ENCODE measurements at regions not wholly inside any gene's neighbourhood (a gene's known extent, or its start where the extent isn't known, plus 50 kb on each side); places are given as distances from the start of the nearest gene placed in this dataset.

DNA sequence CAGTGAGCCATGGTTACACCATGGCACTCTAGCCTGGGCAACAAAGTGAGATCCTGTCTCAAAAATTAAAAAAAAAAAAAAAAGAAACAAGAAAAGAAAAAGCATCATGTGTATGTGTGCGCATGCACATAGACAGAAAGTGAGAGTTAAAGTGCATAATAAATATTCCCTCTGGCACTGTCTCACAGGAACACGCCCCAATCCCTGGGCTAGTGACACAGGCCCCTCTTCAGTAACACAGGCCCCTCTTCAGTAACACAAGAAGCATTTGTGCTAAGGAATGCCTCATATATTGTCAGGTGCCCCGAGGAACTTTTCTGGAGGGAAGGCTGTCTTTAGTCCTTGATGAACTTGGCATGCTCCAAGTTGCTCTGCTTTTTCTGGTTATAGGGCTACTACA lies 57.5 kb downstream of the RPL27A start:
- DNase-seq, result no peak

DNA sequence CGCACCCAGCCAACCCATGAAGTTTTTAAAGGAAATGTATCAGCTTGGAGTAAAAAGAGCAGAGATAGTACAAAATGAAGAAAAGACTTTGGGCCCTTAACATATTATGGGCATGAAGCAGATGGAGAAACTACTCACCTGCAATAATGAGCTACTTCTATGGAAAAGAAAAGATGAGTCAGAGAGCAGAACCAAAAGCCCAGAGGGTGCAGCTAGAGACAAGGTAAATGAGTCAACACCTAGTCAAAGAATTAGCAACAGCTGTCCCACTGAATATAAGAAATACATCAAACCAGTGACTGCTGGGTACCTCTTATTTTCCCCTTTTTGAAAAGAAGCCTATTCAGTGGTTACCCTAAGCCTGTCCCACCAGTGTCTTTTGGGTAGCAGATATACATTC lies 61.8 kb downstream of the RPL27A start:
- no peak for DNase-seq

DNA sequence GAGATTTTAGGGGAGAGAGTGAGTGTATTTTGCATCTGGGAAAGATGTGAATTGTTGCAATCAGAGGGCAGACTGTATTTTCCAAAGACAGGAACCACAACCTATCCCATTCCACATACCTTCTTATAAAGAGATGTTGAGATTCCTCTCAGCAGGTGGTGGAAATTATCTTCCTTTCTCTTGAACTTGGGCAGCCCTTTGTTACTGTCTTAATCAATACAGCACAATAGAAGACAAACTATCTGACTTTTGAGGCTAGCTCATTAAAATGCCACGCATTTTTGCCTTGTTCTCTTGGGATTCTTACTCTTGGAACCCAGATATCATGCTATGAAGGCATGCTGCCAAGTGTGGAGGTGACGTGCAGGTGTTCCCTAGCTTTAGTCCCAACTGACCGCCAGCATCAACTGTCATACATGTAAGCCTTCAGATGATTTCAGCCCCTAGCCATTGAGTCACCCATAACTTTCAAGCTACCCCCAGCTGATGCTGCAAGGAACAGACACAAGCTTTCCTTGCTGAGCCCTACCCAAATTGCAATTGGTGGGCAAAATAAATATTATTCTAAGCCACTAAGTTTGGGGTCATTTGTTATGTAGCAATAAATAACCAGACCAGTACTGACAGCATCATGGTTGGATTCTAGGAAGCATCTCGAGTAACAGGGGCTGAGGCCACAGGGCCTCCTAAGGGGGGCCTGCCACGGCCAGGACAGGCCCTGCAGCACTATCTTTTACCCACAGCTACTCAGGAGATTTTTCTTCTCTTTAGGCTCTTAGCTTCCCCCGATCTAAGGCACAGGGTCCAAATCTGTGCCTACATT lies 63.0 kb downstream of the RPL27A start:
- no peak for DNase-seq

DNA sequence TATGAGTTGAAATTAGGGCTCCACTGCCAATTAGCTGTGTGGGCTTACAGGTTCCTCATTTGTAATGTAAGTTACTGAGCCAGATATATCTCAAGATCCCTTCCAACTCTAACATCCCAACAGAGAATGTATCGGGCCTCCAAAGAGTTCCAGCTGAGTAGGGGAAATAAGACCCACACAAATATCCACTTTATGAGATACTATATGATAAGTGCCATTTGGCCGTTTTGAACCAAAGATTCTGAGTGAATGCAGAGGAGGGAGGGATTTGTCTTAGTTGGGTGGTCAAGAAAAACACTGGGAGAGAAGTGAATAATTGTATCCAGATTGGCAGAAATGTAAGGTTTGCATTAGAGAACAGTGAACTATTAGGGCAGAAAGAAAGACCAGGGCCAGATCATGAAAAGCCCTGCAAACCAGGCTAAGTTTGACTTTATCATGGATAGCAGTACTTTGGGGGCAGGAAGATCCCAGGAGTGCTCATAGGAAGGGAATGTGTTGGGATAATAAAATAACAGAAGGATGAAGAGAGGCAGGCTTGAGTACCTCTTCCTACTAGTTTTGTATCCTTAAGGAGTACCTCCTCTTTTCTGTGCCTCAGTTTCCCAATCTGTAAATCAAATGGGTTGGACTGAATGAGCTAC lies 63.9 kb downstream of the RPL27A start:
- DNase-seq, result no peak

DNA sequence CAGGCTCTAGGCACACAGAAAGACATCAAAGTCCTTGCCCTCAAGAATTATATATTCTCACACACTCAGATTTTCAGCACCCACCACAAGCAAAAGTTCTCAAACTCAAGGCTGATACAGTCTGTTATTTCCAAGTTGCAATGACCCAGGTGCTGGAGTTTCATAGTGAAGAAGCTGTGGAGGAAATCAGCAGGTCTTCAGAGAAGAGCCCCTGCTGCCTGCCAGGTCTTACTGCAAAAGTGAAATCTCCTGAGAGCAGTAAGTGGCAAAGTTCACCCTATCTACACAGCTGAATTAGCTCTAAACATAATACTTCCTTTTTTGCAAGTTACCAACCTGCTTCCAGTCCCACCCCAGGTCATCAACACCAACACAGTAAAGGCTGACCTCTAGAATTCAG lies 64.6 kb downstream of the RPL27A start:
- DNase-seq, result no peak

DNA sequence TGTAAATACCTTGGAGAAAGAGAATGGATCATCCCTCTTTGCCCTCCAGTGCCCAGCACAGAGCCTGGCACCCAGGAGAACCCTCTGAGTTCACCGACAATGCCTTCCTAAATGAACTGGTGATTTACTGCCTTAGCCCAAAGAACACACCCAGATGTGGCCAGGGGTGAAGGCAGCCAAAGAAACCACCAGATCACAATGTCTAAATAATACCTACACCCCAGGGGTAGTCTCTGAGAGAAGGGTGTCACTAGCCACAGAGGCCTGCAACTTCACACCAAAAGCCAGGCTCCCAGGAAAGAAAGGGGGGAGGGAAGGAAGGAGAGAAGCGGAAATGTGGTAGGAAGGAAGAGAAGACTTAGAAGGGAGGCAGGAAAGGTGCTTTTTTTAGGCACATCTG lies 65.7 kb downstream of the RPL27A start:
- DNase-seq, result no peak

DNA sequence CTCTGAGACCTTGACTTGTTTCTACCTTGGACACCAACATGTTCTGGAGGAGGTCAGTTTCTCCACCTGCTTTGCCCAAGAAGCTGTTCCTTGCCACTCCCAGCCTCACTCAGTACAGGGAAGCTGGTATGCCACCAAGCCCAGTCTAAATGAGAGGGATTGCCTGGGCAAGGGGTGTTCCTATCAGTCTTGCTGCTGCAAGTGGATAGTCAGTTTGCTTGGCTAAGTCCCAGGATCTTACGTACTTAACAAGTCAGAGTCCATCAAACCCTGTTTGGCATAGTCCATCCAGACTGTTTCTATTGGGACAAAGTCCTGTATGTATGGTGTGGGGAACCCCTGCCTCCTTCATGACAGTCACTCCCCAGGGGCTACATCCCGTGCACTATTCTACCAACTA lies 66.6 kb downstream of the RPL27A start:
- DNase-seq, result no peak

DNA sequence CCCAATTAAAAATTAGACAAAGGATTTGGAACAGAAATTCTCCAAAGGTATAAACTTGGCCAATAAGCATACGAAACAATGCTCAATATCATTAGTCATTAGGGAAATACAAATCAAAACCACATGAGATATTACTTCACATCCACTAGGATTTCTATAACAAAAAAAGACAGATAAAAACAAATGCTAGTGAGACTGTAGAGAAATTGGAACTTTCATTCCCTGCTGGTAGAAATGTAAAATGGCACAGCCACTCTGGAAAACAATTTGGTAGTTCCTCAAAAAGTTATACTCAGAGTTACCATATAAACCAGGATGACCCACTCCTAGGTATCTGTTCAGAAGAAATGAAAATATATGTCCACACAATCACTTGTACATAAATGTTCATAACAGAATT lies 71.6 kb downstream of the RPL27A start:
- no peak for DNase-seq

DNA sequence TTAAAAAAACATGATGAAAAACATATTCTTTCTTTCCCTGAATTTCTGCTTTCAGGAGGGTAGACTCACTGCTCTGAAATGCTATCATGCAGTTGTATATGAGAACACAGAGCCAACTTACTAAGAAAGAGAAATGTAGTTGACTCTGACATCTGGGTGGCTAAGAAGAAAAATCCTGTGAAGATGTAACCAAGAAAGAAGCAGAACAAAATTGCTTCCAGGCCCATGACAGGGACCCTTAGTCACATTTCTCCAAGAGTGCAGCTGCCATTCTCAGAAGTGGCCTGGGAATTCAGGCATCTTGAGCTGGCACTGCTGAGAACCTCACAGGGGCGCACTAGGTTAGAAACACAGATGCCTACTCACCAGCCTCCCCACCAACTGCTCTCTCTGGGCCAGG lies 73.6 kb downstream of the RPL27A start:
- DNase-seq, result no peak

DNA sequence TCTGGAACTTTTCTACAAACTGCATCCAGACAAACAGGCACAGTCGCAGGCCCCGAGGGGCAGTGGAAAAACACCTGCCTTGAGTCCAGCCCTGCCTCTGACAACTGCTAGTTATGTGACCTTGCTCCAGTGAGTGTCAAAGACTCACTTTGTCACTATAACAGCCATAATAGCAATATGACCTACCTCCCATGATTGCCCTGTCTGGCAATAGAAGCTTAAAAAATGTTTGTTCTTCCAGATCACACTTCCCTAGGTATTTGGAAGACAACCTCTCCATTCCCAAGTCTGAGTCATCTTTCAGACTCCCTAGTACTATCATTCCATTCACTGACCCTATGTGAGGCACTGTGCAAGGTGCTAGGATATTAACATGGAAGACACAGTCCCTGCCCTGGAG lies 74.5 kb downstream of the RPL27A start:
- no peak for DNase-seq

DNA sequence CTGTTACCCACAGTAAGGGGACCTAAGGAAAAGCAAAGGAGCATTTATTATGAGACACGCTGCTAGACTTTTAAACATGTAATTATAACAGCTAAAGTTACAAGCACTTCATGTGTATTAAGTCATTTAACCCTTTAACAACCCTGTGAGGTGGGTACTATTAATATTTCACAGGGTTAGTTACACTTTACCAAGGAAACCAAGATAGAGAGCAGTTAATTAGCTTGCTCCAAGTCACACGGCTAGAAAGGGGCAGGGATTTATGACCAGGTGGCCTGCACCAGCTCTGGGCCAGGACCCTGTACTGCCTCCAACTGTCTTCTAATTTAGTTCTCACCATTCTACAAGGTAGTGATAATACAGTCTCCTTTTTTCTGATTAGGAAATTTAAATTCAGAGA lies 74.9 kb downstream of the RPL27A start:
- DNase-seq, result no peak

DNA sequence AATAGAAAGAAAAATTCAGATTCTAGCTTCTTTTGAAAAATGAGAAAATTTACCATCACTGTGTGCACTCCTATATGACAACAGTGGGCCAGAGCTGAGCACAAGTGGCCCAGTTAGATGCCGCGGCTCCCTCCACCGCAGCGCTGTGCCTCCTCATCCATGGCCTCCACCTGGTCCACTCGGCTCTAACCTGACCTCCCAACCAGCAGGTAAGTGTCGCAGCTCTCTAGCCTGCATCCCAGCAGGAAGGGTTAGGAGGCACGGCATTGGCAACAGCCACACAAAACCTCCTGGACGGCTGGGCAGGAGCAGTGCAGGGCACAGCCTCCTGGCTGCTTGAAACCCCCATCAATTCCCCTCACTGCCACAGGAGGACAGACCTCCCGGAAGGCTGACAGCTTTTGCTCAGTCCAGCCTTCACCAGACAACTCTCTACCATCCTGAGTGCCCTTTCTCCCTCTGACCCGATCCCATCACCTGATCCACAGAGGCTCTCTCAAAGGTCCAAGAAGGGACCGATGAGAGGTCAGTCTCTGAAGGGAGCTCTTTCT lies 76.1 kb downstream of the RPL27A start:
- no peak for DNase-seq

DNA sequence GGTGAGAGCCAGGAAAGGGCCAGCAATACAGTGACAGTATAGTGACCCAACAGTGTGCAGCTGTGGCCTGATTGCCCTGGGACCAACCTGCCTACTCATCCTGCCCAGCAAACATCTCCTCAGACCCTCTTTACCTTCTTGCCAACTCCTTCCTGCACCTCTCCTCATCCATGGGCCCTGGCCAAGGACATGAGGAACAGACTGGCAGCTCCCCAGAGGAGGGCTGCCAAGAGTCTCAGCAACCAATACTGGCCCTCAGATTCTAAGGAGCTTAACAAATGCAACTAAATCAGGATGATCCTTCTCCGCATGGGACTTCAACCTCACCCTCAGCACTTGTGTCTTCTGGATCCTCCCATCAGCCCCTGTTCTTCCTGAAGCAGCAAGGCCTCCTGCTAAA lies 77.0 kb downstream of the RPL27A start:
- no peak for DNase-seq

DNA sequence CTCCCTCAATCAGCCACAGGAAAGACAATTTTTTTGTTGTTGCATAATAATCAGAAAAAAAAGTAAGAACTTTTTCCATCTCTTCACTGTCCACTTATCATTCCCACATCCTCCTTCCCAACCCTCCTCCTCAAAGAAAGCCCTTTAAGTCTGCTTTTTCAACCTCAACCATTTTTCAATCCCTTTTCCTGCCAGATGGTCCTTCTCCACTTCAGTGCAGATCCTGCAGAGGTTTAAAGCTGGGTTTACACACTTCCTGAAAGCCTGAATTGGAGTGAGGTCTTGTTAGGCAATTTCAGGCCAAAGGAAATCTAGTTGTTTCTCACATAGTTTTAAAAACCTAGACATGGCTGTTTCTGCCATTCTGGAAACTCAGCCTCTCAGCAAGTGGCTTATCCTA lies 78.3 kb downstream of the RPL27A start:
- DNase-seq, result no peak

DNA sequence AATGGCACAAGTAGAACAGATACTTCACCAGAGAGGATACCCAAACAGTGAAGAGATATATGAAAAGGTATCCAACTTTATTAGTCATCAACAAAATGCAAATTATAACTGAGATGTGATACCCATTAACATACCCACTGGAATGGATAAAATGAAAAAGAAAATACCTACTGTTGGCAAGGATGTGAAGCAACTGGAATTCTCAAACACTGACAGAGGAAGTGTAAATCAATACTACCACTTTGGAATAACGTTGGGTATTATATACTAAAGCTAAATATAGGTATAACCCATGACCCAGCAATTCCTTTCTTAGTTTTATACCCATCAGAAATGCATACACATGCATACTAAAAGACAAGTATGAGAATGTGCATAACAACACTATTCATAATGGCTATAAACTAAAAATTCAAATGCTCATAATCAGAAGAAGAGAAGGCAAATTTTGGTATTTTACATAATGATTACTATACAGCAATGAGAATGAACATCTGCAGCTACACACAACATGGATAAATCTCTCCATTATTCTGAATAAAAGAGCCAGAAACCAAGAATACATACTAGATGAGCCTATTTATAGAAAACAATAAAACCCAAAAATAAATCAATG lies 80.6 kb downstream of the RPL27A start:
- no peak for DNase-seq

DNA sequence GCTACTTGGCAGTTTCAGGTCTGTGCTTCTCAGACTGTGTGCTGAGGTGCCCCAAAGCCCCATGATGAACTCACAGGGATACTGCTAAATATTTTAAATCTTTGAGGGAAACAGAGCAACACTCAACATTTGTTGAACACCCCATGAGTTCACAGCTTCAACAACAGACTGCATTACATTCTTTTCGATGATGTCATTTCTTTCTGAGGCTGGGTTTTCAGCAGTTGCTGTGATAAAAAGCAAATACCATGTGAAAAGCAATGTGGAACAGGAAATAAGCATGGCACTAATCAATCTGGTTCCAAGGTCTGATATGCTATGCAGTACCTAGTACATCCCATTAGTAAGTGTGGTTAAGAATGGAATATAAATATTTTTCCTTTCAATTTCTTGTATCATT lies 82.7 kb downstream of the RPL27A start:
- DNase-seq, result no peak

DNA sequence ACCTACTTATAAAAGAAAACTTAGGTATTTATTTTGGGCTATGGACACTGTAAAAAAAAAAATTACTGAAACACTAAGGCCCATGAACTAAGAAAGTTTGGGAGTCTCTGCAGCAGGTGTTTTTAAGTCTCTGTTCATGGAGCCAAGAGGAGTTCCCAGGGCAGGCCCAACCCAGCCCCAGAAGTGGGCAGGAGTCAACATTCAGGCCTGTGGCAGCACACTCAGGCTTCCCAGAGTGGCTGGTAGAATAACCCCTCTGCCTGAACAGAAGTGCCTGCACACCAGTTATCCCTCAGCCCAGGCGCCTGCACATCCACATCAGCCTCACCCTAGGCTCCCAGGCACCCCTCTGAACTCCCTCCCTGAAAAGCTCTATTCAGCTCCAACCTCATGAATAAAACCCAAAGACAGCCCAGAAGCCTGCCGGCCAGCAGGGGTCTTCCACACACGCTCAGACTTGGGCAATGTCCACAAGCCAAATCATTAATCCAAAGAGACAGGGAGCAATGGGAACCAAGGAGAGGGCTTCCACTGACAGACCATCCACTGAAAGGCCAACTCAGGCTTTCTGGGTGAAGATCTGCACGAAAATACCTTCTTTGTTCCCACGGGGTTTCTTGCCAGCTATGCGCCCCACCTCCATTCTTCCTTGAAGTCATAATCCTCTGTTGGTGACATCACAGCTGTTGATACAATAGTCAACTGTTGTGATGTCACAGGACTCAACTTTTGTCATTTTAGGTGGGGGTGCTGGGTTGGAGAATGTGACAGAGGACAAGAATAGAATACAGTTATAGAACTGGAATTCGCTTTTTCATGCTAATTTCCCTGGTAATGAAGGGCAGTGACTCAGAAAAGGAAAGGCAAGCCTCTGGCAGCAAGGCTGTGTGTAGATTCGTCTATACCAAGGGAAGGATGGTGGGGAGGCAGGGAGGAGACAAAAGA lies 83.7 kb downstream of the RPL27A start:
- no peak for DNase-seq

DNA sequence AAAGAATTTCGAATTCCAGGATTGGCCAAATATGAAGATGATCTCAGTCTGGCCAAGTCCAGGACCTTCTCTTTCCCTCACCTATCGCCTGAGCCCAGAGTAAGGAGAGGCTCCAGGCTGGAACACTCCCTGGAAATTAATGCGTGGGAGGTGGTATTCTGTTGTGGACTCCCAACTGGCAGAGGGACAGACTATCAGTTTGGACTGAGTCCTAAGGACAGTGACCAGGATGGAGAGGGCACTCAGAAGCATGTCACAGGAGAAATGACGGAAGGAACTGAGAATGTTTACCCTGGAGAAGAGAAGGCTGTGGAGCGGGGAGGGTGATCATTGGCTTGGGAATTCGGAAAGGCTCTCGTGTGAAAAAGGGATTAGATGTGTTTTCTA lies 84.4 kb downstream of the RPL27A start:
- no peak for DNase-seq

DNA sequence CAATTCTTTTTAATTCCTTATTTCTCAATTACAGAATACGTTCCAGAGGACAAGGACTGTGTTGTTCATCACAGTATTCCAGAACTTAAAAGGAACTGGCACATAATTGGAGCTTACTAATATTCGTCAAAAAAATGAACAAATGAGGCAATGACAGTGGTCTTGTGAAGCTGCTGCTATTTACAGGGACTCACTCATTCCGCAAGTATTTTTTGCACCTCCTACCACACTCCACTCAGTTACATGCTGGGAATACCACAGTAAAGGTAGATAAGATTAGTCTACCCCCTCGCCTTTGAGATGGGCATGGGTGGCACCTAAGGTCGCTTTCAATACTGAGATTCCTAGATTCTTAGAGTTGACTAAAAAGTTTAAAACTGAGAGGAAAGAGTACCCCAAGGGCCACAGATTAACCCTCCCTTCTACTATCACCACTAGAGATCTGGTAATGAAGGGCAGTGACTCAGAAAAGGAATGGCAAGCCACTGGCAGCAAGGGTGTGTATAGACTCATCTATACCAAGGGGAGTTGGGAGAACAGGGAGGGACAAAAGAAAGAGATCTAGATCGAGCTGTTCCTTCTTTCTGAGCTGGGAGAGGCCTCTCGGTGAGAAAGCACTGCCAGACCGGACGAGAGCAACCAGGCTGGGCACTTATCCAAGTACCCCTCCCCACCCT lies 85.0 kb downstream of the RPL27A start:
- DNase-seq, result no peak

DNA sequence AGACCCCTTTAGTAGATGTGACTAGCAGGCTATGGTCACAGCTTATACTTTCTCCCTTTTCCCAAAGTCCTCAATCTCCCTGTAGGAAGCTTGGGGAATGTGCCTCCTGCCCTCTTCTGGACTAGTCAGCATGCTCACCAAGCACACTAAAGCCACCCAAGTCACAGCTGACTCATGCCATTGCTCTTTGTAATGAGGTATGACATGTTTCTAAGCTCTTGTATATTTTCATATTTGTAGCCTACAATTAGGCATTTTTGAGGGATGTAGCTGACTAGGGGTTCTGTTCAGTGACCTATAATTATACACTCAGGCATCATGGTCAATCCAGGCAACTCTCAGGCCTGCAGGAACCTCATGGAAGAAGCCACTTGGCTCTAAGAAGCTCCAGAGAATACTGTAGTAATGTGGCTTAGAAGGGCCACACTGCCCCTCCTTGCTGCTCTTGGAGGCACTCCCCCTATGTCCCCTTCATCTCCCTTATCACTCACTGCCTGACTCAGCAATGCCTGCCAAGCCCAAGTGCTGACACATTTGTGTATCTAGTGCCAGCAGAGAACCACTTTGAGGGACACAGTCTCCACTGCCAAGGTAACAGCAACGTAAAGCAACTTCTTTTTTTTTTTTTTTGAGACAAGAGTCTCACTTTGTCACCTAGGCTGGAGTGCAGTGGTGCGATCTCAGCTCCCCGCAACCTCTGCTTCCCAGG lies 86.2 kb downstream of the RPL27A start:
- no peak for DNase-seq
